Thyroid gland (tissue), 4 donors: ENCODE measurements at regions not wholly inside any gene's neighbourhood (a gene's known extent, or its start where the extent isn't known, plus 50 kb on each side); places are given as distances from the start of the nearest gene placed in this dataset.

Experiments used
- POLR2A ChIP-seq, 2 donors: fragments of 450-650 bp; IDR thresholded peaks; one replicate each; pipeline ENCODE4 v1.6.1; 2017; ENCODE audit warnings: antibody characterized with exemption in 2 of 2, mild to moderate bottlenecking in 2 of 2, moderate library complexity in 1 of 2
- TF ChIP-seq, protein P1 (sequence below), 6 experiments: fragments of 200-600 bp in 3 of 6; fragments of 450-650 bp in 3 of 6; sonication (generic) in 3 of 6; IDR thresholded peaks; one replicate each; pipeline ENCODE4 v1.5.1; 2016 to 2019; ENCODE audit warnings: antibody characterized with exemption in 6 of 6, mild to moderate bottlenecking in 2 of 6, inconsistent platforms in 1 of 6, moderate library complexity in 1 of 6

DNA sequence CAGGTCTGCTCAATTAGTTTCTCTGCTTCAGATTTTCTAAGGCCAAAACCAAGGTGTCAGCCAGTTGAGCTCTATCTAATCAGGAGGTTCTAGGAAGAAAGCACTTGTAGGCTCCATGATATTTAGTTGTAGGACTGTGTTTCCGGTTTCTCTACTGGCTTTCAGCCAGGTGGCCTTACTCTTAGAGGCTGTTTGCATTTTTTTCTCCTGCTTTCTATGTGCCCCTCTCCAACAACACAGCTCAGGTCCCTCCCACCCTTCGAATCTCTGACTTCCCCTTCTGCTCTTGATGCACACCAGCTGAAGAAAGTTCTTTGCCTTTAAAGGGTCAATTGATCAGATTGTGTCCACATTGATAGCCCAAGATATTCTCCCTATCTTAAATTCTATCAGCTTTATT is 245.2 kb downstream of the RAB28 start:
- TF ChIP-seq, protein P1, sequence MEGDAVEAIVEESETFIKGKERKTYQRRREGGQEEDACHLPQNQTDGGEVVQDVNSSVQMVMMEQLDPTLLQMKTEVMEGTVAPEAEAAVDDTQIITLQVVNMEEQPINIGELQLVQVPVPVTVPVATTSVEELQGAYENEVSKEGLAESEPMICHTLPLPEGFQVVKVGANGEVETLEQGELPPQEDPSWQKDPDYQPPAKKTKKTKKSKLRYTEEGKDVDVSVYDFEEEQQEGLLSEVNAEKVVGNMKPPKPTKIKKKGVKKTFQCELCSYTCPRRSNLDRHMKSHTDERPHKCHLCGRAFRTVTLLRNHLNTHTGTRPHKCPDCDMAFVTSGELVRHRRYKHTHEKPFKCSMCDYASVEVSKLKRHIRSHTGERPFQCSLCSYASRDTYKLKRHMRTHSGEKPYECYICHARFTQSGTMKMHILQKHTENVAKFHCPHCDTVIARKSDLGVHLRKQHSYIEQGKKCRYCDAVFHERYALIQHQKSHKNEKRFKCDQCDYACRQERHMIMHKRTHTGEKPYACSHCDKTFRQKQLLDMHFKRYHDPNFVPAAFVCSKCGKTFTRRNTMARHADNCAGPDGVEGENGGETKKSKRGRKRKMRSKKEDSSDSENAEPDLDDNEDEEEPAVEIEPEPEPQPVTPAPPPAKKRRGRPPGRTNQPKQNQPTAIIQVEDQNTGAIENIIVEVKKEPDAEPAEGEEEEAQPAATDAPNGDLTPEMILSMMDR (IDR thresholded peaks at IDR 0.05) = no peak
- TF ChIP-seq POLR2A (IDR thresholded peaks at IDR 0.05) = no peak
